OCI-LY1 (cell line): ENCODE measurements at regions not wholly inside any gene's neighbourhood (a gene's known extent, or its start where the extent isn't known, plus 50 kb on each side); places are given as distances from the start of the nearest gene placed in this dataset.

Source experiments
- H2AFZ ChIP-seq: fragments of 200-600 bp; sonication (generic), shearing (Covaris generic); 2 replicates; pipeline ENCODE4 v1.6.0; 2014; ENCODE audit warnings: antibody characterized with exemption, mild to moderate bottlenecking, low read length
- H3F3A ChIP-seq: fragments of 200-600 bp; sonication (generic), shearing (Covaris generic); 2 replicates; pipeline ENCODE4 v1.6.0; 2014; ENCODE audit warnings: mild to moderate bottlenecking, antibody characterized with exemption, low read length, moderate library complexity; ENCODE audit not compliant: insufficient read depth
- H3K27ac ChIP-seq: fragments of 200-600 bp; sonication (generic); 2 replicates; pipeline ENCODE4 v1.5.1; 2014; ENCODE audit warnings: low read length, mixed run types, mild to moderate bottlenecking, low read depth; ENCODE audit not compliant: poor library complexity, severe bottlenecking
- H3K27me3 ChIP-seq: fragments of 200-600 bp; sonication (generic); 2 replicates; pipeline ENCODE4 v1.6.0; 2014; ENCODE audit warnings: antibody characterized with exemption, mild to moderate bottlenecking, low read length, moderate library complexity; ENCODE audit not compliant: insufficient read depth
- H3K36me3 ChIP-seq: fragments of 200-600 bp; sonication (generic); 2 replicates; pipeline ENCODE4 v1.6.1; 2014; ENCODE audit warnings: mild to moderate bottlenecking, antibody characterized with exemption, low read length, moderate library complexity, mixed read lengths; ENCODE audit not compliant: insufficient read depth
- H3K4me1 ChIP-seq: fragments of 200-600 bp; sonication (generic); 2 replicates; pipeline ENCODE4 v1.5.1; 2014; ENCODE audit warnings: mild to moderate bottlenecking, low read length, moderate library complexity; ENCODE audit not compliant: insufficient read depth, severe bottlenecking
- H3K4me2 ChIP-seq: fragments of 200-600 bp; sonication (generic), shearing (Covaris generic); 2 replicates; pipeline ENCODE4 v1.6.1; 2014; ENCODE audit warnings: low read length
- H3K4me3 ChIP-seq: fragments of 200-600 bp; sonication (generic); 2 replicates; pipeline ENCODE4 v1.5.1; 2014; ENCODE audit warnings: low read length, low read depth, mild to moderate bottlenecking, mixed read lengths; ENCODE audit not compliant: poor library complexity, severe bottlenecking
- H3K79me2 ChIP-seq: fragments of 200-600 bp; shearing (Covaris generic); 2 replicates; pipeline ENCODE4 v1.6.1; 2016; ENCODE audit warnings: mixed run types, low read length, mixed read lengths; ENCODE audit not compliant: insufficient read depth
- H3K9ac ChIP-seq: fragments of 200-600 bp; sonication (generic), shearing (Covaris generic); 2 replicates; pipeline ENCODE4 v1.6.1; 2014; ENCODE audit warnings: mild to moderate bottlenecking, low read length, mixed read lengths
- H3K9me2 ChIP-seq: fragments of 200-600 bp; sonication (generic), shearing (Covaris generic); 2 replicates; pipeline ENCODE4 v1.6.1; 2014; ENCODE audit warnings: low read depth, mild to moderate bottlenecking, low read length, mixed read lengths
- H3K9me3 ChIP-seq: fragments of 200-600 bp; shearing (Covaris generic); 2 replicates; pipeline ENCODE4 v1.6.1; 2014; ENCODE audit warnings: low read length, mixed read lengths
- H4K20me1 ChIP-seq: fragments of 200-600 bp; sonication (generic), shearing (Covaris generic); 2 replicates; pipeline ENCODE4 v1.6.0; 2016; ENCODE audit warnings: mild to moderate bottlenecking, low read length; ENCODE audit not compliant: insufficient read depth
- EZH2 ChIP-seq: fragments of 200-600 bp; sonication (generic), shearing (Covaris generic); IDR thresholded peaks from 2 replicates; pipeline ENCODE4 v1.8.0; 2017; ENCODE audit warnings: borderline replicate concordance, mixed run types, mild to moderate bottlenecking, antibody characterized with exemption, low read length, moderate library complexity, mixed read lengths
- TF ChIP-seq, protein P1 (sequence below): fragments of 200-600 bp; sonication (generic), shearing (Covaris generic); IDR thresholded peaks from 2 replicates; pipeline ENCODE4 v1.5.1; 2017; ENCODE audit warnings: mild to moderate bottlenecking, antibody characterized with exemption, low read length, moderate library complexity, mixed read lengths

DNA sequence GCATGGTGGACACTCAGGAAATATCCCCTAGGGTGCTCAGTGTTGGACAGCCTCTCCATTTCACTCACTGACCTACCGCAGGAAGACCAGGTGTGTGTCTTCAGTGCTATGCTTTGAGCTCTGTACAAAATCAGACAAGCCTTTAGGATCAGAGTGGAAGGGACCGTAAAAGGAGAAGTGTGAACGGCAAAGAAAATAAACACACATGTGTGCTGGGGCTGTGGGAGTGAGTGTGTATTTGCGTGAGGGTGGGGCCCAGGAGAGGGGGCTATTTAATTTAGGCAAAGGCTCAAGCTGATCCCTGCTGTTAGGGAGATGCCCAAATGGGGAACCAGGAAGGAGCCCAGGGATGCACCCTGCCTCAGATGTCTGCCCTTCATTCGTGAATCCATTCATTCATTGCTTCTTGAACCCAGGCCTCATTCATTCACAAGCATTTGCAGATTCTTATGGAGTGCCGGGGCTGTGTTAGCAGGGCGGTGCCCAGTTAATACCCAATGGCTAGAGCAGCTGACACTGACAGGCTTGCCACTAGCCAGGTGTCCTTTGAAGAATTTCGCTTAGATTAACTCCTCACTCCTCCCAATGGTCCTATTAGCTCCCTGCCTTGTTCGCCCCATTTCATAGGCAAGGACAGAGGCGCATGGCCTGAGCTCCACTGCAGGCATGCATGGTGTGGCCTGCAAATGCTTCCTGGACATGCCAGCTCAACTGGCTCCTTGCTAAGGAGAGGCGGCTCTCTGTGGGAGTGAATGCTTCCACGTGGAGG, 296.7 kb upstream of the FOXF1 start:
- Histone ChIP-seq H3K9me3 (no peaks in the 10 kb centered on the region), H2AFZ (no peak overlapping the region), H4K20me1 (no peaks in the 10 kb centered on the region), H3K79me2 (no peaks in the 10 kb centered on the region), H3K4me2 (no peak overlapping the region), H3K36me3 (no peaks in the 10 kb centered on the region), H3K27me3 (no peaks in the 10 kb centered on the region; the same call in 1 of the 2 replicates), H3F3A (no peaks in the 10 kb centered on the region), H3K27ac (no peak overlapping the region), H3K9ac (no peak overlapping the region), H3K4me1 (no peaks in the 10 kb centered on the region), H3K9me2 (no peaks in the 10 kb centered on the region), H3K4me3 (no peak overlapping the region)
- TF ChIP-seq, protein P1, sequence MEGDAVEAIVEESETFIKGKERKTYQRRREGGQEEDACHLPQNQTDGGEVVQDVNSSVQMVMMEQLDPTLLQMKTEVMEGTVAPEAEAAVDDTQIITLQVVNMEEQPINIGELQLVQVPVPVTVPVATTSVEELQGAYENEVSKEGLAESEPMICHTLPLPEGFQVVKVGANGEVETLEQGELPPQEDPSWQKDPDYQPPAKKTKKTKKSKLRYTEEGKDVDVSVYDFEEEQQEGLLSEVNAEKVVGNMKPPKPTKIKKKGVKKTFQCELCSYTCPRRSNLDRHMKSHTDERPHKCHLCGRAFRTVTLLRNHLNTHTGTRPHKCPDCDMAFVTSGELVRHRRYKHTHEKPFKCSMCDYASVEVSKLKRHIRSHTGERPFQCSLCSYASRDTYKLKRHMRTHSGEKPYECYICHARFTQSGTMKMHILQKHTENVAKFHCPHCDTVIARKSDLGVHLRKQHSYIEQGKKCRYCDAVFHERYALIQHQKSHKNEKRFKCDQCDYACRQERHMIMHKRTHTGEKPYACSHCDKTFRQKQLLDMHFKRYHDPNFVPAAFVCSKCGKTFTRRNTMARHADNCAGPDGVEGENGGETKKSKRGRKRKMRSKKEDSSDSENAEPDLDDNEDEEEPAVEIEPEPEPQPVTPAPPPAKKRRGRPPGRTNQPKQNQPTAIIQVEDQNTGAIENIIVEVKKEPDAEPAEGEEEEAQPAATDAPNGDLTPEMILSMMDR: no peak
- TF ChIP-seq EZH2: no peak

DNA sequence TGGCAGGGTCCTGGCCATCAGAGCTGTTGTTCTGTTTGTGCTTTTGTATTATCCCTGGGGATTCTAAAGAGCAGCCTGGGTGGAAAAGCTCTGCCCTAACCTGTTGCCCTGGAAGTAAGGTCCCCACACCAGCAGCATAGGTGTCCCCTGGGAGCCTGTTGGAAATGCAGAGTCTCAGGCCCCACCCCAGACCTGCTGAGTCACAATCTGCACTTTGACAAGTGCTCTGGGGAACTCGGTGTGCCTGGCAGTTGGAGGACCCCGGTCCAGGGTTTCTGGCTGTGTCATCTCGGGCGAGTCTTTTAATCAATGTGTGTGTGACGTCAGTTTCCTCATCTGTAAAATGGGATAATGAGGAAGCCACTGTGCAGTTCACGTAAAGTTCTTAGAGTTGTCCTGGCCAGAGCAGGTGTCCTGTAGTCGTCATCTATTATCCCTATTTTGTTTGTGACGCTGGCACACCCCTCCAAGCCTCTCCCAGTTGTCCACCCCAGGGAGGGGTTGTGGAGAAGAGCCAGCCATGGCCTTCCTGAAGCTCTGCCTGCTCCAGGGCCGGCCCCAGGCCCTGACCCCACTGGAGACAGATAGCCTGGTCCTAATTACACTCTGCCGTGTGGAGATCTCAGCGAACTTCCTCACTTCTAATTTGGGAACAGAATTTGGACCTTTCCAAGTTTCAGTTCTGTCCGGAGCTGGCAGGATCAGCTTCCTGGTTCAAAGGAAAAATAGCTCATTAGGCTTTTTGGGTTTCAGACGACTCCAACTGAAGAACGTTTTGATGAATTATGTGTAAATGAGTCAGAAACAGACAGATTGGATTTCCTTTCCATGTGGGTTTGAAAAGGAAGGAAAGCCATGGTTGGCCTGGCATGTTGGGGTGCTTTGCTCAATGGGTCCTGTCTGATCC, 295.7 kb upstream of the FOXF1 start:
- Histone ChIP-seq H3K9ac (no peak overlapping the region), H3K9me3 (no peaks in the 10 kb centered on the region), H3K4me1 (no peaks in the 10 kb centered on the region), H3K4me3 (no peak overlapping the region), H3F3A (no peaks in the 10 kb centered on the region), H3K4me2 (no peak overlapping the region), H2AFZ (no peak overlapping the region), H3K27me3 (peaks cover 3% of the 10 kb centered on the region; the same call in 1 of the 2 replicates), H3K27ac (no peak overlapping the region), H3K36me3 (no peaks in the 10 kb centered on the region), H4K20me1 (no peaks in the 10 kb centered on the region), H3K9me2 (no peaks in the 10 kb centered on the region), H3K79me2 (no peaks in the 10 kb centered on the region)
- TF ChIP-seq EZH2: no peak
- TF ChIP-seq, protein P1: no peak

DNA sequence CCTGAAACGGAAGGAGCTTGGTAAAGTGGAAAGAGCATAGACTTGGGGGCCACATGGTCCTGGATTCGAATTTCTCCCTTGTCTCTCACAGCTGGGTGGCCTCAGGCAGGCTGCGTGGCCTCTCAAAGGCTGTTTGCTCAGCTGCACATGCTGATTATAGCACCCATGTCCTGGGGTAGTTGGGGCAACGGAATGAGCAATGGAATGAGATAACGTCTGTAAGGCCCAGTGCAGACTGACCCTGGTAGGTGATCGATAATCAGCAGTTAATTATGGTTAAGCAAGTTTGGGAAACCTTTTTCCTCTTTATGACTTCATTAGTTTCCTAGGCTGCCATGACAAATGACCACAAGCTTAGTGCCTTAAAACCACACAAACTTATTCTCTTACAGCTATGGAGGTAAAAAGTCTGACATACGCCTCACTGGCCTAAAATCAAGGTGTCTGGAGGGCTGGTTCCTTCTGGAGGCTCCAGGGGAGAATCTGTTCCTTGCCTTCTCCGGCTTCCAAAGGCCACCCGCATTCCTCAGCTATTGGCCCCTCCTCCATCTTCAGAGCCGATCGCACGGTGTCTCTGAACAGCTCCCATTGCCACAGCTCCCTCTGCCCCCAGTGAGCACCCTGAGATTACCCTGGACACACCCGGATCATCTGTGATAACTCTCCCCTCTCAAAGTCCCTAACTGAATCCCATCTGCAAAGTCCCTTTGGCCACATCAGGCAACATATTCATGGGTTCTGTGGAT, 294.9 kb upstream of the FOXF1 start:
- Histone ChIP-seq H3K27ac (no peak overlapping the region), H3K9me3 (no peaks in the 10 kb centered on the region), H3F3A (no peaks in the 10 kb centered on the region), H3K9me2 (no peaks in the 10 kb centered on the region), H2AFZ (no peak overlapping the region), H3K27me3 (peaks cover 5% of the 10 kb centered on the region; the same call in 1 of the 2 replicates), H3K4me3 (no peak overlapping the region), H3K36me3 (no peaks in the 10 kb centered on the region), H3K4me1 (no peaks in the 10 kb centered on the region), H3K4me2 (no peak overlapping the region), H3K79me2 (no peaks in the 10 kb centered on the region), H3K9ac (no peak overlapping the region), H4K20me1 (no peaks in the 10 kb centered on the region)
- no peak for TF ChIP-seq EZH2
- TF ChIP-seq, protein P1: no peak
